Fibroblast of lung (primary cell): ENCODE measurements at regions not wholly inside any gene's neighbourhood (a gene's known extent, or its start where the extent isn't known, plus 50 kb on each side); places are given as distances from the start of the nearest gene placed in this dataset.
"Not testable (repeated sequence)": the region's sequence is repeated elsewhere in the genome, so short reads cannot be mapped to it uniquely, and the experiment has no call there.

Experiments
- DNase-seq, 2 donors: peaks; one replicate each; pipeline versions ENCODE4 v3.0.0 to v3.0.0-alpha.2; 2010; ENCODE audit warnings: low read depth in 2 of 2
- H2AFZ ChIP-seq: 2 replicates; pipeline ENCODE4 v1.5.1; 2012; ENCODE audit warnings: low read length, control low read depth, inconsistent platforms
- H3K27ac ChIP-seq: 2 replicates; pipeline ENCODE4 v1.5.1; 2011; ENCODE audit warnings: low read length, control low read depth; ENCODE audit not compliant: insufficient read depth
- H3K27me3 ChIP-seq: 2 replicates; pipeline ENCODE4 v1.5.1; 2011; ENCODE audit warnings: mild to moderate bottlenecking, low read length; ENCODE audit not compliant: control insufficient read depth, insufficient read depth
- H3K36me3 ChIP-seq: 2 replicates; pipeline ENCODE4 v1.5.1; 2011; ENCODE audit warnings: low read length; ENCODE audit not compliant: control insufficient read depth, insufficient read depth
- H3K4me1 ChIP-seq: 2 replicates; pipeline ENCODE4 v1.5.1; 2011; ENCODE audit warnings: low read length; ENCODE audit not compliant: control insufficient read depth, insufficient read depth; ENCODE audit errors: extremely low read depth
- H3K4me2 ChIP-seq: 2 replicates; pipeline ENCODE4 v1.5.1; 2011; ENCODE audit warnings: low read length, control low read depth; ENCODE audit not compliant: insufficient read depth; ENCODE audit errors: extremely low read depth
- H3K4me3 ChIP-seq, 4 experiments: fragments of 200-600 bp in 1 of 4; sonication (generic) in 1 of 4; replicated peaks in 1 of 4; 2 replicates each; pipeline ENCODE4 v1.5.1; 2011 to 2016; ENCODE audit warnings: low read length in 4 of 4, low read depth in 3 of 4, mild to moderate bottlenecking in 3 of 4, control low read depth in 2 of 4, inconsistent platforms in 1 of 4, mixed read lengths in 1 of 4; ENCODE audit not compliant: insufficient read depth in 1 of 4; ENCODE audit errors: control extremely low read depth in 1 of 4
- H3K79me2 ChIP-seq: 2 replicates; pipeline ENCODE4 v1.5.1; 2012; ENCODE audit warnings: mild to moderate bottlenecking, low read length, inconsistent platforms; ENCODE audit not compliant: control insufficient read depth, insufficient read depth
- H3K9ac ChIP-seq: 2 replicates; pipeline ENCODE4 v1.5.1; 2011; ENCODE audit warnings: mild to moderate bottlenecking, low read length, control low read depth; ENCODE audit not compliant: insufficient read depth
- H3K9me3 ChIP-seq: 2 replicates; pipeline ENCODE4 v1.5.1; 2012; ENCODE audit warnings: low read depth, low read length; ENCODE audit not compliant: control insufficient read depth, insufficient read depth
- H4K20me1 ChIP-seq: 2 replicates; pipeline ENCODE4 v1.5.1; 2011; ENCODE audit warnings: low read length; ENCODE audit not compliant: control insufficient read depth, insufficient read depth; ENCODE audit errors: extremely low read depth
- EZH2 ChIP-seq: IDR thresholded peaks from 2 replicates; pipeline ENCODE4 v1.5.1; 2012; ENCODE audit warnings: low read length, control low read depth, mild to moderate bottlenecking; ENCODE audit errors: missing control alignments
- TF ChIP-seq, protein P1 (sequence below), 2 donors: IDR thresholded peaks in 1 of 2; conservative IDR thresholded peaks in 1 of 2; 1 replicate in 1 of 2; 2 replicates in 1 of 2; pipeline ENCODE4 v1.5.1; 2011 to 2012; ENCODE audit warnings: low read length in 2 of 2, control low read depth in 1 of 2, inconsistent platforms in 1 of 2, low read depth in 1 of 2, mild to moderate bottlenecking in 1 of 2

DNA sequence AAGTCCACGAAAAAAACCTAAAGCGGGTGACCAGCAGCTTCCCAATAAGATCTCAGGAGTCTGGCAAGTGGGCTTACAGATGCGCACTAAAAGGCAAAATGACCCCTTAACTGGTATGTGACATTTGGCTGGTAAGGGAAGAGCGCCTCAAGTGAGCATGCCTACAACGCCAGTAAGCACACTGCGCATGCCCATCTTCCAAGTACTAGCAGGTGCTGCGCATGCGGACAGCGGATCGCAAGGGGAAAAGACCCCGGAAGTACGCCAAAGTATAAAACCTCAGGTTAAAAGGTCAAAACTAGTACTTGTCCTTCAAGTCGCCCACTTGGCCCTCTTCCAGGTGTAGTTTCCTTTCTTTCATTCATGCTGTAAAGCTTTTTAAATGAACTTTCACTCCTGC, 518.5 kb upstream of the MDGA2 start:
- Histone ChIP-seq H3K79me2 (no peaks in the 10 kb centered on the region), H3K4me3 (no peak overlapping the region), H3K4me1 (no peaks in the 10 kb centered on the region), H3K9ac (no peak overlapping the region), H4K20me1 (no peaks in the 10 kb centered on the region), H3K36me3 (no peaks in the 10 kb centered on the region), H3K4me2 (no peak overlapping the region), H3K27me3 (no peaks in the 10 kb centered on the region), H2AFZ (no peak overlapping the region), H3K27ac (no peak overlapping the region), H3K9me3 (no peaks in the 10 kb centered on the region)
- TF ChIP-seq, protein P1, sequence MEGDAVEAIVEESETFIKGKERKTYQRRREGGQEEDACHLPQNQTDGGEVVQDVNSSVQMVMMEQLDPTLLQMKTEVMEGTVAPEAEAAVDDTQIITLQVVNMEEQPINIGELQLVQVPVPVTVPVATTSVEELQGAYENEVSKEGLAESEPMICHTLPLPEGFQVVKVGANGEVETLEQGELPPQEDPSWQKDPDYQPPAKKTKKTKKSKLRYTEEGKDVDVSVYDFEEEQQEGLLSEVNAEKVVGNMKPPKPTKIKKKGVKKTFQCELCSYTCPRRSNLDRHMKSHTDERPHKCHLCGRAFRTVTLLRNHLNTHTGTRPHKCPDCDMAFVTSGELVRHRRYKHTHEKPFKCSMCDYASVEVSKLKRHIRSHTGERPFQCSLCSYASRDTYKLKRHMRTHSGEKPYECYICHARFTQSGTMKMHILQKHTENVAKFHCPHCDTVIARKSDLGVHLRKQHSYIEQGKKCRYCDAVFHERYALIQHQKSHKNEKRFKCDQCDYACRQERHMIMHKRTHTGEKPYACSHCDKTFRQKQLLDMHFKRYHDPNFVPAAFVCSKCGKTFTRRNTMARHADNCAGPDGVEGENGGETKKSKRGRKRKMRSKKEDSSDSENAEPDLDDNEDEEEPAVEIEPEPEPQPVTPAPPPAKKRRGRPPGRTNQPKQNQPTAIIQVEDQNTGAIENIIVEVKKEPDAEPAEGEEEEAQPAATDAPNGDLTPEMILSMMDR (conservative IDR thresholded peaks at IDR 0.05 in 1 of 2, IDR thresholded peaks at IDR 0.05 in 1 of 2; ENCODE audit: low read depth in 1 of 2, low read length in 2 of 2), result no peak
- TF ChIP-seq EZH2, result no peak
- DNase-seq, result no peak

DNA sequence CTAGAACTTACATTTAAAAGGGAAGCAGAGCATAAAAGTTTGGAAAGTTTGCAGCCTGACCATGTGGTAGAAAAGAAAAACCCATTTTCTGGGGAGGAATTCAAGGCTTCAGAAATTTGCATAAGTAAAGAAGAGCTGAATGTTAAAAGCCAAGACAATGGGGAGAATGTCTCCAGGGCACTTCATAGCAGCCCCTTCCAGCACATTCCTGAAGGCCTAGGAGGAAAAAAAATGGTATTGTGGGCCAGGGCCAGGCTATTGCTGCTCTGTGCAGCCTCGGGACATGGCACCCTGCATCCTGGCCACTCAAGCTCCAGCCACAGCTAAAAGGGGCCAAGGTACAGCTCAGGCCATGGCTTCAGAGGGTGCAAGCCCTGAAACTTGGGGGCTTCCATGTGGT, 474.2 kb upstream of the MDGA2 start:
- not testable (repeated sequence) for H3K79me2 ChIP-seq, H2AFZ ChIP-seq, DNase-seq

DNA sequence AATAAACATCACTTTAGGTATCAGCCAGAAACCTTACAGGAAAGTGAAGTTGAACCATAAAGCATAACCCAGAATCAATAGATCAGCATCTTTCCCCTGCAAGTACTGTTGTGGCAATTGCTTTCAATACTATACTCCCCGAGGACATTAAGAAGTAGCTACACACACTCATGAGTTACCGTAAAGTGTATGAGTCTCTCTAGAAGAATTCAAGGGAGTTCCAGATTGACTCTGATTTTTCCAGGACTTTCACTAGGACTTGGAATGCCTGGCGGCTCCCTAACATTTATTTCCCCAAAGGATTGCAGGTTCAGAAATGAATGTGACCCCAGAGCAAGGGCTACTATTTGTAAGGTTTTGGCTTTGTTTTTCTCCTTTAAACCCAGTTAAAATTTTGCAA, 465.4 kb upstream of the MDGA2 start:
- Histone ChIP-seq H3K27ac (no peak overlapping the region), H3K79me2 (no peaks in the 10 kb centered on the region), H3K36me3 (no peaks in the 10 kb centered on the region), H3K4me2 (no peak overlapping the region), H3K27me3 (no peaks in the 10 kb centered on the region), H4K20me1 (no peaks in the 10 kb centered on the region), H2AFZ (no peak overlapping the region), H3K9me3 (no peaks in the 10 kb centered on the region), H3K4me1 (no peaks in the 10 kb centered on the region), H3K4me3 (no peak overlapping the region), H3K9ac (no peak overlapping the region)
- TF ChIP-seq, protein P1 (conservative IDR thresholded peaks at IDR 0.05 in 1 of 2, IDR thresholded peaks at IDR 0.05 in 1 of 2; ENCODE audit: low read depth in 1 of 2, low read length in 2 of 2), result no peak
- peak in 1 of 2 donors; percentile 0 for DNase-seq

More for the DNA sequence above, 474.2 kb upstream of the MDGA2 start:
- H3K27me3 ChIP-seq, H3K4me3 ChIP-seq, H3K9me3 ChIP-seq, H3K9ac ChIP-seq, H3K4me2 ChIP-seq, H3K4me1 ChIP-seq, H3K27ac ChIP-seq, H4K20me1 ChIP-seq, H3K36me3 ChIP-seq: not testable (repeated sequence)

DNA sequence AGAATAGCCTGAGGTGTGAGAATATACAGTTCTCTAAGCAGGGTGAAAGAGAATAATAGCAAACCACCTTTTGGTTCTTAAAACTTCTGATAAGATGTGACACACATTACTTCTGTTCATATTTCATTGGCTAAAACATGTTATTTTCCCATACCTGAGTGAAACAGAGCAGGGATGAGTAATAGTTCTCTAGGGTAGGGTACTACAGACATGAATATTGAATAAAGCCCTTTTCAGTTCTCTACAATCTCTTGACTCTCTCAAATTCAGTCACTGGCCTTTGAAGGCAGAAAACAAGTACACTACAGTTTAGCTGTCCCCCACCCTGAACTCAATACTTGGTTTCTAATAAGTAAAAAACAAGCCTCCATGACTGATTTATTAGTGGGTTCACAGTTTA, 454.1 kb upstream of the MDGA2 start:
- no peak overlapping the region for H2AFZ ChIP-seq

More for the DNA sequence above, 454.1 kb upstream of the MDGA2 start:
- Histone ChIP-seq H3K27me3 (no peaks in the 10 kb centered on the region), H3K79me2 (no peaks in the 10 kb centered on the region), H3K27ac (no peak overlapping the region), H3K9me3 (no peaks in the 10 kb centered on the region), H4K20me1 (no peaks in the 10 kb centered on the region), H3K9ac (no peak overlapping the region), H3K4me3 (no peak overlapping the region), H3K36me3 (no peaks in the 10 kb centered on the region), H3K4me2 (no peak overlapping the region), H3K4me1 (no peaks in the 10 kb centered on the region)
- DNase-seq, result no peak
- TF ChIP-seq EZH2, result no peak
- TF ChIP-seq, protein P1 (conservative IDR thresholded peaks at IDR 0.05 in 1 of 2, IDR thresholded peaks at IDR 0.05 in 1 of 2; ENCODE audit: low read depth in 1 of 2, low read length in 2 of 2), result no peak
